Psoas muscle (tissue), 7 donors: ENCODE measurements at regions not wholly inside any gene's neighbourhood (a gene's known extent, or its start where the extent isn't known, plus 50 kb on each side); places are given as distances from the start of the nearest gene placed in this dataset.

Experiments used
- ATAC-seq, 4 donors: fragments of 200-7000 bp; cut with Tn5 transposase; one replicate each; pipeline ENCODE4 v1.9.1; 2020; ENCODE audit warnings: moderate library complexity in 3 of 4, mild to moderate bottlenecking in 2 of 4
- DNase-seq, 2 donors: peaks; one replicate each; pipeline ENCODE4 v3.0.0-alpha.2; 2020
- H3K27ac ChIP-seq: fragments of 200-600 bp; one replicate; pipeline ENCODE4 v1.8.0; 2022
- H3K27me3 ChIP-seq, 3 donors: fragments of 200-600 bp in 1 of 3; one replicate each; pipeline versions ENCODE4 v1.6.1 to v1.8.0; 2013 to 2022; ENCODE audit warnings: low read length in 2 of 3, mild to moderate bottlenecking in 2 of 3, moderate library complexity in 1 of 3; ENCODE audit not compliant: insufficient read depth in 3 of 3
- H3K36me3 ChIP-seq, 2 donors: fragments of 200-600 bp in 1 of 2; one replicate each; pipeline versions ENCODE4 v1.6.1 to v1.8.0; 2013 to 2022; ENCODE audit warnings: low read depth in 1 of 2, mild to moderate bottlenecking in 1 of 2, moderate library complexity in 1 of 2; ENCODE audit not compliant: insufficient read depth in 1 of 2
- H3K4me1 ChIP-seq: fragments of 200-600 bp; one replicate; pipeline ENCODE4 v1.8.0; 2022
- H3K4me3 ChIP-seq: fragments of 200-600 bp; one replicate; pipeline ENCODE4 v1.8.0; 2022; ENCODE audit warnings: mild to moderate bottlenecking
- H3K9me3 ChIP-seq: fragments of 200-600 bp; one replicate; pipeline ENCODE4 v1.8.0; 2022
- CTCF ChIP-seq: fragments of 200-600 bp; IDR thresholded peaks from one replicate; pipeline ENCODE4 v1.8.0; 2022; ENCODE audit warnings: antibody characterized with exemption
- WGBS, 3 donors: extraction: QIAGEN DNeasy Blood & Tissue Kit; methylation state at CpG; one replicate each; pipeline versions ENCODE4 v1.1.6 to v1.1.7; 2013; 5-methylcytosine and 5-hydroxymethylcytosine counted together
- intact Hi-C, 2 donors: fragments of 100-400 bp; cut with DNase I; formaldehyde crosslinking; loops; one replicate each; pipeline versions ENCODE4 v1.11.0 to v1.14.2; 2022
- donor health status: healthy with polysubstance abuse.
- donor health status: DM: no; HTN: no; CAD: no; lungs with moderate emphysema.
- donor health status: Bipolar disorder and iron deficiency.
- donor health status: healthy.
- donor health status: DM: yes; HTN: yes; CAD: no.
- donor health status: DM: no; HTN: no; CAD: no.
- donor health status: DM: yes; HTN: yes; CAD: no.

GRCh38 chr18:51383116-51383515 is 185.6 kb upstream of the MEX3C start:
- Histone ChIP-seq H3K27me3 (no peaks in the 10 kb centered on the region), H3K36me3 (no peaks in the 10 kb centered on the region), H3K27ac (no peak overlapping the region), H3K9me3 (no peaks in the 10 kb centered on the region), H3K4me1 (no peaks in the 10 kb centered on the region), H3K4me3 (no peak overlapping the region)
- ATAC-seq (peak in 2 of 4 donors; percentile 19 to 28), DNase-seq (no peak)
- intact Hi-C loops, result loop anchor here (5.0 to 10.0 kb wide), 2 partner anchors 108 to 271 kb away; no protein-coding TSS in a partner anchor
- TF ChIP-seq CTCF, result no peak
- 63 to 68% (median 65%) methylated on average over 4 of the region's 4 CpGs for WGBS, 3 donors

- Histone ChIP-seq H3K4me1 (no peaks in the 10 kb centered on the region), H3K4me3 (no peak overlapping the region), H3K27me3 (no peaks in the 10 kb centered on the region), H3K9me3 (no peaks in the 10 kb centered on the region), H3K36me3 (no peaks in the 10 kb centered on the region), H3K27ac (no peak overlapping the region)
- no peak for TF ChIP-seq CTCF
- ATAC-seq (no peak), DNase-seq (no peak)
- intact Hi-C loops, result loop anchor here (2.0 to 10.0 kb wide), 3 partner anchors 109 to 273 kb away; no protein-coding TSS in a partner anchor
- 94 to 100% (median 97%) methylated on average over 1 of the region's 1 CpG for WGBS, 3 donors
These were observed 186.2 kb upstream of the MEX3C start for GRCh38 chr18:51383711-51384110.

- Histone ChIP-seq H3K27me3 (no peaks in the 10 kb centered on the region), H3K27ac (no peak overlapping the region), H3K9me3 (no peaks in the 10 kb centered on the region), H3K4me1 (no peaks in the 10 kb centered on the region), H3K4me3 (no peak overlapping the region), H3K36me3 (no peaks in the 10 kb centered on the region)
- DNase-seq (no peak), ATAC-seq (peak in 1 of 4 donors; percentile 55)
- intact Hi-C loops, result loop anchor here in 1 of 2 donors (2.0 to 10.0 kb wide), 2 partner anchors 110 to 274 kb away; no protein-coding TSS in a partner anchor
- 37 to 77% (median 55%) methylated on average over 2 of the region's 2 CpGs for WGBS, 3 donors
- TF ChIP-seq CTCF, result no peak
These were observed 187.8 kb upstream of the MEX3C start for GRCh38 chr18:51385270-51385669.

- H3K9me3 ChIP-seq, result no peaks in the 10 kb centered on the region
- TF ChIP-seq CTCF, result no peak
- no peak overlapping the region for H3K27ac ChIP-seq
- no peaks in the 10 kb centered on the region for H3K27me3 ChIP-seq
- intact Hi-C loops, result no loop called here
- H3K36me3 ChIP-seq, result no peaks in the 10 kb centered on the region
- DNase-seq (no peak), ATAC-seq (no peak)
- no peaks in the 10 kb centered on the region for H3K4me1 ChIP-seq
- WGBS, 3 donors, result 80 to 87% (median 83%) methylated on average over 3 of the region's 3 CpGs
- no peak overlapping the region for H3K4me3 ChIP-seq
These were observed 193.2 kb upstream of the MEX3C start for GRCh38 chr18:51390702-51391101.

GRCh38 chr18:51391215-51391614 is 193.7 kb upstream of the MEX3C start:
- no peak for TF ChIP-seq CTCF
- H3K27ac ChIP-seq, result no peak overlapping the region
- intact Hi-C loops, result no loop called here
- no peak for ATAC-seq
- DNase-seq, result no peak
- no peaks in the 10 kb centered on the region for H3K27me3 ChIP-seq
- H3K4me3 ChIP-seq, result no peak overlapping the region
- no peaks in the 10 kb centered on the region for H3K36me3 ChIP-seq
- no peaks in the 10 kb centered on the region for H3K4me1 ChIP-seq
- WGBS, 3 donors, result 86 to 97% (median 92%) methylated on average over 1 of the region's 1 CpG
- no peaks in the 10 kb centered on the region for H3K9me3 ChIP-seq
